GM21360 (cell line): ENCODE measurements at regions not wholly inside any gene's neighbourhood (a gene's known extent, or its start where the extent isn't known, plus 50 kb on each side); places are given as distances from the start of the nearest gene placed in this dataset.
"Not testable (repeated sequence)": the region's sequence is repeated elsewhere in the genome, so short reads cannot be mapped to it uniquely, and the experiment has no call there.

Experiments used
- ATAC-seq: cut with Tn5 transposase; IDR thresholded peaks from one replicate; pipeline ENCODE4 v1.9.1; 2021; ENCODE audit warnings: mild to moderate bottlenecking, moderate library complexity; ENCODE audit not compliant: unreplicated experiment

GRCh38 chr13:38160131-38160530 lies 189.5 kb upstream of the UFM1 start:
- ATAC-seq = no peak

DNA sequence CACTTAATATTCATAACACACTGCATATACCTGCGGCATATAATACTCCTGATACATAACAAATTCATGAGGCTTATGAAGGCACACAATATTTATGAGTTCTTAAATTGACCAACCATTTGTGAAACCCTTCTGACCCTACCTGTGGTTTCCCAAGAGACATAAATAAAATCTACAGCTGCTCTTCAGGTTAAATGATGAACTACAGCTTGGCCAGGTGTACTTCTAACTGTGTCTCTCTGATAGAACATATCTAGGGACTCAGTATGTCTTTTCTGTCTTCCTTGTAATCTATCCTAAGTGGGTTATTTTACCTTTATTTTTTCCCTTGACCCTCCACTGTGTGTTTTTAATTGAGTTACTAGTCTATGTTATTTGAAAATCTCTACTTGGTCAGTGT lies 189.9 kb upstream of the UFM1 start:
- ATAC-seq = no peak

- ATAC-seq = no peak
Observed at GRCh38 chr13:38147050-38147449, 202.6 kb upstream of the UFM1 start.

DNA sequence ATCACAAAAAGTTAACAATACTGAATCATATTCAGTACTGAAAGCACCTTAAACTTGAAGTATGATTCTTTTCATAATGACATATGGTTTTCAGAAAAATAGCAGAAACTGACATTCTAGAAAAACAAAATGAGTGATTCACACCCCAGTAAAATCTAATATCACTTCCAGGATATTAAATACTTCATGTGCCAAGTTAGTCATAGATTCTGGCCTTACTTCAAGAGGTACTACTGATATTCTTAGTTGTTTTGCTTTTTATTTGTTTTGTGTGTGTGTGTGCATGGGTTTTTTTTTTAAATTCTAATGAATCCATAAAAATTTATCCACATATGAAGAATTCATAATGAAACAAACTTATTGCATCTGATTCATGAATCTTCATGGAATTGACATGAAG lies 207.9 kb upstream of the UFM1 start:
- ATAC-seq = no peak

- no peak for ATAC-seq
Observed at GRCh38 chr13:38135592-38135991, 214.1 kb upstream of the UFM1 start.

DNA sequence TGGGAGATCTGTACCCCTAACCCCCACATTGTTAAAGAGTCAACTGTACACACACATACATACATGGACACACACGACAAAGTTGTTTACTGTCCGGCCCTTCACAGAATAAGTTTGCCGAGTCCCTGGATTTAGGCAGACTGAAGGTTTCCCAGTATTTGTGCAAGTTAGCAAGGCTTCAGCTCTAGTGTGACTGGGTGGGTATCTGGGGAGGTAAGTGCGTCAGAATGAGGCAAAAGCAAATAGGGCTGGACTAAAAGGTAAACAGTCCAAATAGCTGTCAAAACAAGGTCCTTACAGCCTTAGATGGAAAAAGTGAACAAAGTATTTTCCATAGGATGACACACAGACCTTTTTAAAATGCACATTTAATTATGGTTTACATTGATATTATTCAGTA lies 228.4 kb upstream of the UFM1 start:
- ATAC-seq = no peak

DNA sequence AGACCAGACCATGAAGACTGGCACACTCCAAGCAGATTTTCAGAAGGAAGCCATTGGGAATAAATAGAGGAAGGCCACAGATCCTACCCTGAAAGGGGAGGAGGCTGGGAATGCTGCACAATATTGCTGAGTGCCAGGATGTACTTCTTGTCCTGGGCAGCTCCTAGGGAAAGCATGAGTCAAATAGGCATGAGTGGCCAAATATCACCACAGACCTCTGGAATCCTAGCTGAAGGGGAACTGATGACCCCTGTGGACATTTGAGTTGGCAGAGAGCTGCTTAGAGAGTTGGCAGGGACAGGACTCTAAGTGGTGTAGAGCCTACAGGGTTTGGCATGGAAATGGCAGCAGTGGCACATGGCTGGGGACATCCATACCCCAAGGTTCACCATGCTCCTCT lies 234.3 kb upstream of the TRPC4 start:
- ATAC-seq = no peak

GRCh38 chr13:38099751-38100150 lies 230.2 kb upstream of the TRPC4 start:
- no peak for ATAC-seq

- no peak for ATAC-seq
Observed at GRCh38 chr13:38093425-38093824, 223.9 kb upstream of the TRPC4 start.

- ATAC-seq = no peak
Observed at GRCh38 chr13:38090913-38091312, 221.3 kb upstream of the TRPC4 start.

DNA sequence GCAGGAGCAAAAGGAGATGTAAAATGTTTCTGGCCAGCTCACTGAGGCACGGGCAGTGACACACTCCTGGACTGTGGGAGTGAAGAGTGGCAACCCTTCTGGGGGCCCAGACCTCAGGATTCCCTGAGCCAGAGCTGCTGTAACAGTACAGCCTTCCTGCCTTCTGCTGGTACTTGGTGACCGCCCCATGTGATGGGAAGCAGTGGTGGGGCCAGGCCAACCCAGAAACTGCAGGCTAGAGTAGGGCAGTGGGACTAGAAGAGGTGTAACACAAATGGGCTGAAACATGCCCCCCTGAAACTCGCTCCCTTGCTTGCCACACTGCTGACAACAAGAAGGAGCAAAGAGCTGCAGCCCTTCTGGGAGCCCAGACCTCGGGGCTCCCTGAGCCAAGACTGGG lies 217.1 kb upstream of the TRPC4 start:
- ATAC-seq = no peak

- no peak for ATAC-seq
Observed at GRCh38 chr13:38086013-38086412, 216.4 kb upstream of the TRPC4 start.

DNA sequence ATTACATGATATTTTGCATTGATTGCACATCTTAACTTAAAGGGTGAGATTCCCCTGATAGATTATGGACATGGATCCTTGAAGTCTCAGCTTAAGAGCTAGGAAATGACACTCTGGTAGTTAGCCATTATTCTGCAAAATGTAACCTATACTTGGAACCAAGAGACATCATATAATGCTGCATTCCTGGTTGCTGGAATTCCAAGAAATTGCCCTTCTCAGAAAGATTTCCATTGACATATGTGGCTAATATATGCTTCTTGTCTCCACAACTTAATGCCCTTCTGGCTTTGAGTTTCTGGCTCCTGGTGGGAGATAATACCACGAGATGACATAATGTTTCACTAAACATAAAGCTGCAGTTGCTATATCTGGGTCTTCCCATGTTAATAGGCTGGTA lies 204.4 kb upstream of the TRPC4 start:
- ATAC-seq = no peak

DNA sequence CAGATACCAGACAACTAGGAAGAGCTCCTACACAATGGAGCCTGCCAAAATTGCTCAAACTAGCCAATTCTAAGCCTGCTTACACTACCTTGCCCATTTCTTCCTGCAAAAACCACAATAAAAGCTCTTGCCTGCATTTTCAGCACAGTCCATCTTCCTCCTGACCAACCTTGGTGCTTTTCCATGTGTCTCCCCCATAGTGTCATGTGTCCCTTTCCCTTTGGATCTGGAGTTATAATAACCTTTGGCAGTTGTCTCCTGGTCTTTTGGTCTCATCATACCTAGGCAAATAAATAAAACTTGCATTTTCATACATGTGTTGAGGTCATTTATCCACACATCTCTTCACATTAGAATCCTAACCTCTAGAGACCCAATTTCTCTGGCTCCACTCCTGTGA lies 203.1 kb upstream of the TRPC4 start:
- ATAC-seq = no peak

- not testable (repeated sequence) for ATAC-seq
Observed at GRCh38 chr13:38071340-38071739, 201.8 kb upstream of the TRPC4 start.

- ATAC-seq = no peak
Observed at GRCh38 chr13:38053896-38054295, 184.3 kb upstream of the TRPC4 start.

DNA sequence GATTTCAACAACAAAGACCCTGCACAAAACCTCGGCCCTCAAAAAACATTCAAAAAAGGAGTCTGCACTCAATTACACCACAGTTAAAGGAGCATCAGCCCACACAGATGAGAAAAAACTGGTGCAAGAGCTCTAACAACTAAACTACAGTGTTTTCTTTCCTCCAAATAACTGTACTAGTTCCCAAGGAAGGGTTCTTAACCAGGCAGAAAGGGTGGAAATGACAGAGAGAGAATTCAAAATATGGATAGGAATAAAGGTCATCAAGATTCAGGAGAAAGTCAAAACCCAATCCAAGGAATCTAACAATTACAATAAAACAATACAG lies 176.4 kb upstream of the TRPC4 start:
- no peak for ATAC-seq

DNA sequence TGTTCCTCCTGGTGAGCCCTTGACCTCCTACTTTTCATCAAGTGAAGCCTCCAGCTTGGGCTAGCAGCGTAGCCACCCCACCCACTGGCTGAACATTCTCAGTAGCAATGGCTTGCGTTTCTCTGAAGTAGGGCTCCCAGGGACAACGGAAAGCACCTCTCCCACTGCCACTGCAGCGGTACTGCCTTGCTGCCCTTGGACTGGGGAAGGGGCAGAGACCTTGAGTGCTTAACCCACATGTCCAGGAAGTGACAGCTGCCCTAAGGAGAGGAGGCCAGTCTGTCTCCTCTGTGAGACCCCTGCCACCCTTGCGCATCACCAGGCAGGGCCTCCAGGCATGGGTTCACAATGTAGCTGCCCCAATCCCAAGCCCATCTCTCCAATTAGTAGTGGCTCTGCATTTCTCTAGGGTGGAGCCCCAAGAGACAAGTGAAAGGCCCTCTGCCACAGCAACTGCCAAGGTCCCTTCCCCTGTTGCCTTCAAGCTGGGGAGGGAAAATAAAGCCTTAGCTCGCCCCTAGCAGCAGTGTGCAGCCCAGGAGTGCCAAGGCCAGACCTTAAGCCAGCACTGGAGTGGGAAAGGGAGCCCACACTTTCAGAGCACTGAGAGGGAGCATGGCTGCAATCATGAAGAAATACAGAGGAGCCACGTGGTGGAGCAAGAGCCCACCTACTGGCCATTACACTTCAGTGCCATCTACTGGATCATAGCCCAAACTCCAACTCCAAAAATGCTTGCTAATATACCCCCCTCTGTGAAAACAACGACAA lies 175.9 kb upstream of the TRPC4 start:
- no peak for ATAC-seq

DNA sequence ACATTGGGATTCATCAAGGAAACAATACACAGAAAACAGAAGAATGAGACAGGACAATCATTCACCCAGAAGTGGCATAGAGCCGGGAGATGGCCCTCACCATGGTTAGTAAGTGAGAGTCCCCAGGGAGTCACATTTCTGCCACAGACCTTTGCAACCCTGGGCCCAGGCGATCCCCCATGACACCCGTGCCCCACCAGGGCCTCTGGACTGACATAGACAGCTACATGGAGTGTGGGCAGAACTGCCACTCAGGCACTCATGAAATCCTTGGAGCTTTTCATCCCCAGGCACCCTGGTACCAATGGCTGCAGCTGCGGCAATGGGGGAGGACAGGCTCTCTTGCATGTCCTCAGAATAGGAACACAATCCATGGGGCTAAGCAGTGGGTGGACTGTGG lies 174.5 kb upstream of the TRPC4 start:
- no peak for ATAC-seq

- no peak for ATAC-seq
Observed at GRCh38 chr13:38042771-38043170, 173.2 kb upstream of the TRPC4 start.

- ATAC-seq = no peak
Observed at GRCh38 chr13:38024431-38024830, 154.9 kb upstream of the TRPC4 start.

DNA sequence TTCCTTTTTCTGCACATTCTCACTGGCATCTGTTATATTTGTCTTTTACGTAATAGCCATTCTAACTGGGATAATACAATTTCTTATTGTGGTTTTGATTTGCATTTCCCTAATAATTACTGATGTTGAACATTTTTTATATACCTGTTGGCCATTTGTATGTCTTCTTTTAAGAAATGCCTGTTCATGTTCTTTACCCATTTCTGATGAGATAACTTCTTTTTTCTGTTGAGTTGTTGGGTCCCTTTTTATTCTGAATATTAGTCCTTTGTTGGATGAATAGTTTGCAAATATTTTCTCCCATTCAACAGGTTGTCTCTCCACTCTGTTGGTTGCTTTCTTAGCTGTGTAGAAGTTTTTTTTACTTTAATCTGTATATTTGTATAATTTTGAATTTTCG lies 147.7 kb upstream of the TRPC4 start:
- no peak for ATAC-seq

- ATAC-seq = no peak
Observed at GRCh38 chr13:38013676-38014075, 144.1 kb upstream of the TRPC4 start.
